RKO (cell line): ENCODE measurements at regions not wholly inside any gene's neighbourhood (a gene's known extent, or its start where the extent isn't known, plus 50 kb on each side); places are given as distances from the start of the nearest gene placed in this dataset.
A peak's percentile ranks its signal among the peaks of the same experiment; 100 is the strongest.
"Not testable (repeated sequence)": the region's sequence is repeated elsewhere in the genome, so short reads cannot be mapped to it uniquely, and the experiment has no call there.

Experiments
- DNase-seq: peaks from one replicate; pipeline ENCODE4 v3.0.0-alpha.2; 2016; ENCODE audit warnings: low spot score

DNA sequence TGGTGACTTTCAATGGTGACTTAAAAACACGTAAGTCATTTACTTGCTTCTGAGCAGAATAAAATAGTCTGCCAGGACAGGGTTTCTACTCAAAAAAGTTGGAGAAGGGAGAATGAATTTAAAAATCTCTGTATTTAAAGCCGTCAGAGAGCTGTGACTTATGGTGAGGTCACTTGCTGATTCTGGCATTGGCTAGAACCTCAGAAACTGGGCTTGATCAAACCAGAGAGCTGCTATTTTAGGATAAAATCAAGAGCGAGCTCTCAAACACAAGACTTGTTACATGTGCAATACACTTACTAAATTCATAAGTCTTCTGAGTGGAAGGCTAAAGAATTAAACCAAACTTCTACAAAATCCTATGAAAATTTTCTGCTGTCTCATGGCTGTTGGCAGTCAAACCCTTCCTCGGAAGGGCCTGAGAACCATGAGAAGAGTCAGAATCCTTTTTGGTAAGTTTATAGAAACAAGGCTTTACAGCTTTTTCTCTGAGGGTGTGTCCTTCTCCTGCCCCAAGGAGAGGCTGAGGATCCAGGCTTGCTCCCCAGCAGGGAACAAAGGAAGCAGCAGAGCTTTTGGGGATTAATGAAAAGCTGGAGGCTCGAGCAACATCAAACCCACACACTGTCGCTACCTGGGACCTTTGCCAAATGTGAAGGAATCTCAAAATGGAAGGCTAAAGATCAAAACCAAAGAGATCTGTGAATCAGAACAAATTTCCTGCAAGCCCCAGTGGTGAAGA is 816.4 kb downstream of the SOCS6 start:
- DNase-seq, result peak; percentile 14

DNA sequence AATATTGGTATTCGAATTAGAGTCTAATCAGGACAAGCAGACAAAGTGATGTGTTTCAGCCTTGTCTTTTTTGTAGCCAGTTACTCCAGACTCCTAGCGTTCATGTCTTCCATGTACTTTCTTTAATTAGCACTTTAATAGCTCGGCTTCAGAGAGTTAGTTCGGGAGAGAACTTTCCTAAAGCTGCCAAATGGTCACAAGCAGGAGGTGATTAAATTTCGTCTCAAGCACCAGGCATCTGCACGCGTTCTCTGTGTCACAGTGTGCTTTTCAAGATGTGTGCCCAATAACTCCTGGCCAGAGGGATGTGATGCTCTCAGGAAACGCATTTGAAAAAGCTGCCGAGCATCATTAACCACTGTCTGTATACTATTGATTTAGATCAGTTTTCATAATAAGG is 790.8 kb downstream of the SOCS6 start:
- DNase-seq, result no peak

DNA sequence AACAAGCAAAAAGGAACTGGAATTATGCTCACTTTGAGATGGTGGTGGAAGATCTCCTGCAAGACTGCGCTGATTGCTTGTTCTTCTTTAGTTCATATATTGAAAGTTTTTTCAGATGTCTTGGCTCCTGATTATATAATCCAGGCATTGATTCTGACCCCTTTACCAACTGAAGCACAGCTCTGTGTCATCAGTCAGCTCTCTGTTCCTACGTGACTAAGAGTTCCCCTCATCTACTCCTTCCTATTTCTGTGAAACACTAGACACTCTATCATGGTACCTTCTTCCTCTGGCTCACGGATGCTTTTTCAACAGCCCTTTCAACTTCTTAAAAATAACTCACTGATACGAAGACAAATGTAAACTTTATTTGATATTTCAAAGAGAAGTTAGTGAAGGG is 788.6 kb downstream of the SOCS6 start:
- DNase-seq, result no peak

DNA sequence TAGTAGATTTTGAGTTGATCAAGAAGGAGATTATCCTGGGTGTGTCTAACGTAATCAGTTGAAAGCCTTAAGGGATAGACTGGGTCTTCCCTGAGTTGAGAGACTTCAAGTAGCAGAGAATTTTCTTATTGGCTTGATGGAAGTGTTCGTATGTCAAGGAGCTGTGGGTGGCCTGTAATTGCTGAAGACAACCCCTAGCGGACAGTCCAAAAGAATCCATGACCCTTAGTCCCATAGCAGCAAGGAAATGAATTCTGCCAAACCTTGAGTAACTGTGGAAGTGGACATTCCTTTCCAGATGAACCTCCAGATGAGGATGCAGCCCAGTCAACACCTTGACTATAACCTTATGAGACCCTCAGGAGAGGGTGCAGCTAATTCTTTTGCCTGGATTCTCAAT is 786.3 kb downstream of the SOCS6 start:
- DNase-seq, result no peak

DNA sequence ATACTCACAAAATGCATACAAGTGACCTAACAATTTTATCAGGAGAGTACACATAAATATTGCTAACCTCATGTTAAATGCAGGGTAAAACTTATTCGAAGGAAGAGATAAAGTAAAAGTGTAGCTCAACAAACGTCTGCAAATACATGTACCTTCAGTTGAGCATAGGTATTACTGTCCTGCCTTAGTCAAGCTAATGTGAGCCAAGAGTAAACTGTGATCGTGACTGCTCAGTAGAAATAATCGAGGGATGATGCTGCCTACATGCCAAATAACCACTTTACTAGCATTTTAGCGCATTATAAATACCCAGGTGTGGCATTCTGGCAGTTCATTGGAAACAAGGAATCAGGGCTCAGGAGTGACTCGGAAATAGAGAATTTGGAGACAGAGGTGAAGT is 779.5 kb downstream of the SOCS6 start:
- DNase-seq, result no peak

DNA sequence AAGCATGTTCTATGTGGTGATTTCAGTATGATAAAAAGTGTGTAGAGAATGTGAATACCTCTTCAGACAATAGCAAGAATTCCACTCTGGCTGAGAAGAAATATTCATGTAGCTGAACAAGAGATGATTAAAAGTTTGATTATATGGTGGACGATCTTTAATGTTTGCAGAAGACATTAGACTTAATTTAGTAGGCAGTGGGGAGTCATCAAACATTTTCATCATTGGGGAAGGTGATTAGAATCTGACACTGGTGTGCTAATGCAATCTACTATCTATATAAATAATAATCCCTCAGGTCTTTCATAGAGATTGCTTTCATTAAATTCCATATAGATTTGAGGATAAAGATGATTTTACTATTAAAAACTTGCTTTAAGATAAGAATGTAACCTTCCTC is 761.0 kb downstream of the SOCS6 start:
- no peak for DNase-seq

DNA sequence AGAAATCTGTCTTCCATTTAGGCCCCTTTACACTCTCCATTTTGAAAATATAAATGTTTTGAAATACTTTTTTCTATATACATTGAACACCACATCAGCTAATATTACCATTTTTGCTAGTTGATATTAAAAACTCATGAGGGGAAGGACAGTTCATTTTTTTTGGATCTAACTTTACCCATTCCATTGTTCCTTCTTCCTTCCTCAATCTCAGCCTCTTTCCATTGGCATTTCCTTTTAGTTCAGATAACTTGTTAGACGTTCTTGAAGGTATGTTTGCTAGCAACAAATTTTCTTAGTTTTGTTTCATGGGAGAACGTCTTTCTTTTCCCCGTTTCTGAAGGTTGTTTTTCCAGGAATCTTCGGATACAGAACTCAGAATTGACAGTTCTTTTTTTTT is 759.0 kb downstream of the SOCS6 start:
- no peak for DNase-seq

DNA sequence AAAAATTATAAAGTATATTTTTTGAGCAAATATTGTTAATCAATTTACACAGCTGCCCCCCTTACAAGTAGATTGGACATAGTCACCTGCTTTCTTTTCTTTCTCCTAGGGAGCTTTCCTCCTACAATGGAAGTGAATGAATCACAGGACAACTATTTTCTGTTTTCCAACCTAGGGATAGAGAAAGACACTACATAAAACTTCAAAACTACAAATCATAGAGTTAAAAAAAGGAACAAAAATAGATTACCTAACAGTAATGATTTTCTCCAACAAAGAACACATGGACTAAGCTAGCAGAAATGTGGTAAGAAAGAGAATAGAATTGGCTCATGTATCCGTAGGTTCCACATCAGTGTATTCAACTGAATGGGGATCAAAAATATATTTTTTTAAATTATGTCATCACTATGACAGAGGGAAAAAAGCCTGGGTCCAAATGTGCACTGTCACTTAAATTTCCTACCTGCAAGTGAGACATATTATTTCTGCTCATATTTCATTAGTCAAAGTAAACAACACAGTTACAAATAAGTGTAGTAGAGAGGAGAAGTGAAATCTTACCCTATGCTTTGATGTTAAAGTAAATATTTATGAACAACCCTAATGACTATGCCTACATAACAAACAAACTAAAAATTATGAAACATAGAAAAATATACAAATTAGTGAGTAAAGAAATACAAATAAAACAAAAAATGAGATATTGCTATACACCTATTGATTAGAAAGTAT is 756.7 kb downstream of the SOCS6 start:
- no peak for DNase-seq

DNA sequence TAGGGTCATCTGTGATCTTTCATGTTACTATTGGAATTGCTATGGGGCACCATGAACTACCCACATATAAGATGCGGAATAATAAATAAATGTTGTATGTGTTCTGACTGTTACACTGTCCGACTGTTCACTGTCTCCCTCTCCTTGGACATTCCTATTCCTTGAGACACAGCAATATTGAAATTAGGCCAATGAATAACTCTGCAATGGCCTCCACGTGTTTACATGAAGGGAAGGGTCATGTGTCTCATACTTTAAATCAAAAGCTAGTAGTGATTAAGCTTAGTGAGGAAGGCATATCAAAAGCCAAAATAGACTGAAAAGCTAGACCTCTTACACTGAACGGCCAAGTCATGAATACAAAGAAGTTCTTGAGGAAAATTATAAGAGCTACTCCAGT is 751.3 kb downstream of the SOCS6 start:
- no peak for DNase-seq

DNA sequence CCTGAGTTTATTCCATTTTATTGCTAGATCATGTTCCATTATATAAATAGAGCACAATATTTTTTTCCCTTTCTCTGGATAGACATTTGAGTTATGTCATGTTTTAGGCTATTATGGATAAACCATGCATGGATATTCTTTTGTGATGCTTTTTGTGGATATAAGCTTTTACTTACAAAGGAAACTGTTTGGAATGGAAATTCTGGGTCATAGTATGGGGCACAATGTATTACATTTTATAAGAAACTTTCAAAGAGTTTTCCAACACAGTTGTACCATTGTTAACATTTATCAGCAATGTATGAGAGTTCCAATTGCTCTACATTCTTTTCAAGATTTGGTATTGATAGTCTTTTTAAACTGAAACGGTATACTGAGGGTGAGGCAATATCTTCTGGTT is 749.4 kb downstream of the SOCS6 start:
- no peak for DNase-seq

DNA sequence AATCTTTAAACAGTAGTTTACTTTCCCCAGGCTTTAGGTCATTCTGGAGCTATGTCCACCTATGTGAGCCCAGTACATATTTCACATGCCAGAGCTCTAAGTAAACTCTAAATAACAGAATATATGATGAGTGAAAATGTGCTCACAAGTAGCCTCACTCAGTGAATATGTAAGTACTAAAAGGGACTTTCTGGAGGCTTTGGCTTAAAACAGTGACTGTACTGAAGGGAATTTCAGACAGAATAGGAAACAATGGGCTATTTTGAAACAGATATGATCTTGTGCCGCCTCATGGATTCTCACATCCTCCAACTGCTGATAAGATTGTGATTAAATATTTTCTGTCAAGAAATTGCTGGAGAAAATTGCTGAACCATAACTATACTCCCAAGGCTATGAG is 747.9 kb downstream of the SOCS6 start:
- no peak for DNase-seq

DNA sequence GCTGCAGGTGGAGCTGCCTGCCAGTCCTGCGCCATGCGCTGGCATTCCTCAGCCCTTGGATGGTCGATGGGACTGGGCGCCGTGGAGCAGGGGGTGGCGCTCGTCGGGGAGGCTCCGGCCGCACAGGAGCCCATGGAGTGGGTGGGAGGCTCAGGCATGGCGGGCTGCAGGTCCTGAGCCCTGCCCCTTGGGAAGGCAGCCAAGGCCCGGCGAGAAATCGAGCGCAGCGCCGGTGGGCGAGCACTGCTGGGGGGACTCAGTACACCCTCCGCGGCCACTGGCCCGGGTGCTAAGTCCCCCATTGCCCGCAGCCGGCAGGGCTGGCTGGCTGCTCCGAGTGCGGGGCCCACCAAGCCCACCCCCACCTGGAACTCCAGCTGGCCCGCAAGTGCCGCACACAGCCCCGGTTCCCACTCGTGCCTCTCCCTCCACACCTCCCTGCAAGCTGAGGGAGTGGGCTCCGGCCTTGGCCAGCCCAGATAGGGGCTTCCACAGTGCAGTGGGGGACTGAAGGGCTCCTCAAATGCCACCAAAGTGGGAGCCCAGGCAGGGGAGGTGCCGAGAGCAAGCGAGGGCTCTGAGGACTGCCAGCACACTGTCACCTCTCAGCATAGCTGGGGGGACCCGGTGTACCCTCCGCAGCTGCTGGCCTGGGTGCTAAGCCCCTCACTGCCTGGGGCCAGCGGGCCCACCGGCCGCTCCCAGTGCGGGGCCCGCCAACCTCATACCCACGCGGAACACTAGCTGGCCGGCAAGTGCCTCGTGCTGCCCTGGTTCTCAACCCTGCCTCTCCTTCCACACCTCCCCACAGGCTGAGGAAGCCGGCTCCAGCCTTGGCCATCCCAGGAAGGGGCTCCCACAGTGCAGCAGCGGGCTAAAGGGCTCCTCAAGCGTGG is 742.7 kb downstream of the SOCS6 start:
- DNase-seq, result not testable (repeated sequence)

DNA sequence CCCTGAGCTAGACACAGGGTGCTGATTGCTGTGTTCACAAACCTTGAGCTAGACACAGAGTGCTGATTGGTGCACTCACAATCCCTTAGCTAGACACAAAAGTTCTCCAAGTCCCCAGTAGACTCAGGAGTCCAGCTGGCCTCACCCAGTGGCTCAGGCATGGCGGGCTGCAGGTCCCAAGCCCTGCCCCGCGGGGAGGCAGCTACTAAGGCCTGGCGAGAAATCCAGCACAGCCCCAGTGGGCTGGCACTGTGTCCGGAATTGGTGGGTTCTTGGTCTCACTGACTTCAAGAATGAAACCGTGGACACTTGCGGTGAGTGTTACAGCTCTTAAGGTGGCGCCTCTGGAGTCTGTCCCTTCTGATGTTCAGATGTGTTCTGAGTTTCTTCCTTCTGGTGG is 741.2 kb downstream of the SOCS6 start:
- DNase-seq, result not testable (repeated sequence)

DNA sequence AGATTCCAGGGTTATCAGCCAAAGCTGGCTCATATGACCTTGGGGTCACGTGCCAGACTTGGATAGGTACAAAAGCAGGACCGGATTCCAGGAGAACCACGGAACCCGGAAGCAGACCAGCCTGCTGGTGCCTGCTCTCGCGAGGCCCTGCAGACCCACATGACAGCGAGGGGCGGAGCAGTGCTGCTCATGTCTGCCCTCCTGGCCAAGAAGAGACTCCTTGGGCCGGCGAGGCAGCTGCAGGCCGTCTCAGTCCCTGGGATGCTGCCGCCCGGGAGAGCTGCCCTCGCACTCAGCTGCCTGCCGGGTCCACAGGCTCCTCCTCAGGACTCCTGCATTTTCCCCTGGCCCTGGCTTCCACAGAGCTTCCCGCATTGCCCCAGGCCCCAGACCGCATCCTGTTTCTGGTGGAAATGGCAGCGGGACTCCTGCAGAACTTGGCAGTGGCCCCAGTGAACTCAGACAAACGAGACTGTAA is 739.5 kb downstream of the SOCS6 start:
- DNase-seq, result no peak

DNA sequence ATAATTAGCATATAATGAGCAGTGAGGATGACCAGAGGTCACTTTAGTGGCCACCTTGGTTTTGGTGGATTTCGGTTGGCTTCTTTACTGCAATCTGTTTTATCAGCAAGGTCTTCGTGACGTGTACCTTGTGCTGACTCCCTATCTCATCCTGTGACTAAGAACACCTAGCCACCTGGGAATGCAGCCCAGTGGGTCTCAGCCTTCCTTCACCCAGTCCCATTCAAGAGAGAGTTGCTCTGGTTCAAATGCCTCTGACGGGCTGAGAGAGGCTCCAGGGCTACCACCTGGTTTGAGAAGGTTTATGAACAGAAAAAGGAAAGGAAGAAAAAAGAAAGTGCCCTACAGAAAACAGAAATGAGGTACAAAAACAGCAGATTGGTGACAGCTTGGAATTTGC is 738.7 kb downstream of the SOCS6 start:
- DNase-seq, result no peak

DNA sequence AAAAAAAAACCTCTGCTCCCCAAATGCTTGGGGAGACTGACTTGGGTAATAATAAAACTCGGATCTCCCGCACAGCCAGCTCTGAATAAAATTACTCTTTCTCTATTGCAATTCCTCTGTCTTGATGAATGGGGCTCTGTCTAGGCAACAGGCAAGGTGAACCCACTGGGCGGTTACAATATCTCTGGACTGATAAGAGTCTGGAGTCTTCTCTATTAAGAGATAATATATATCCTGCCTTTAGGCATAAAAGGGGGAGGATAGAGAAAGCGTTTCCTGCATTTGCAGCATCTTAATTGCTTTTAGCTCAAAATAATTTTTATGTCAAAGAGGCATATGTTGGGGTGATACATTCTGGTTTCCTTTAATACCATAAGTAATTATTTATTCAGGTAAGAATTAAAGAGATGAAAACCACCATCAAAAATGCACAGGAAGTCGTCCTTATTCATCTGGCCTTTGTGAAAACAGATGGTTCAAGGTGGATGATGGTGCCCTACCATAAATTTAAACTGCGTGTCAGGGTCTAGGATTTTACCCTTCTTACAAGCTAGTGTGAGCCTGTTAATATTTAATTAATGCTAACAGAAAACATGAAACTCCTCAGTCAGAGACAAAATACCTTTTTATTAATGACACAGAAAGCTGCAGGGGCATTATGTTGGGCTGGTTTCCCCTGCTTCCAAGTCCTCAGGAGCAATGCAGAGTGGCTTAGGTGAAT is 736.8 kb downstream of the SOCS6 start:
- no peak for DNase-seq

DNA sequence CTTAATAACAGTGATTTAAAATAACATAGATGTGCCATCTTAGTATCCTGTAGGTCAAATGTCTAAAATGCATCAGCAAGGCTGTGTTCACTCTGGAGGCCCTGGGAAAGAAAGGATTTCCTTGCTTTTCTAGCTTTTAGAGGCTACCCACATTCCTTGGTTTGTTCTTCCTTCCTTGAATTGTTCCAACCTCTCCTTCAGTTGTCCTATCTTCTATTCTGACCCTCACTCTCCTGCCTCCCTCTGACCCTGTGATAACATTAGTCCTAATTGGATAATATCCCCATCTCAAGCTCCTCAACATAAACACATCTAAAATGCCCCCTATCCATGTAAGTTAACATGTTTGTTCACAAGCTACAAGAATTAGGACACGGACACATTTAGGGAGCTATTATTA is 733.5 kb downstream of the SOCS6 start:
- DNase-seq, result no peak

DNA sequence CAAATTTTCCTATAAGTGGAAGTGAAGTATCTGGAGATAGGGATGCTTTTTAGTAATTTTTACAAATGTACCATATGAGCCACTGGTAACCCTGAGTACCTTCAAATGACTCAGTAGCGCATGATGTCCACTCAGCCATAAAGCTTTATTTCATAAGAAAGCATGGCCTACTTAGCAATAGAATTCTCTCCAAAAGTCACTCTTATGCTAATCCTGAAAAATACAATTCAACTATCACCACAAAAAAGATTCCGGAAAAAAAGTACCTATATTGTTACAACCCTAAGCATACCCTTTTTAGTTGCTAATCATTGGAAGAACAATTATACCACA is 732.2 kb downstream of the SOCS6 start:
- no peak for DNase-seq

DNA sequence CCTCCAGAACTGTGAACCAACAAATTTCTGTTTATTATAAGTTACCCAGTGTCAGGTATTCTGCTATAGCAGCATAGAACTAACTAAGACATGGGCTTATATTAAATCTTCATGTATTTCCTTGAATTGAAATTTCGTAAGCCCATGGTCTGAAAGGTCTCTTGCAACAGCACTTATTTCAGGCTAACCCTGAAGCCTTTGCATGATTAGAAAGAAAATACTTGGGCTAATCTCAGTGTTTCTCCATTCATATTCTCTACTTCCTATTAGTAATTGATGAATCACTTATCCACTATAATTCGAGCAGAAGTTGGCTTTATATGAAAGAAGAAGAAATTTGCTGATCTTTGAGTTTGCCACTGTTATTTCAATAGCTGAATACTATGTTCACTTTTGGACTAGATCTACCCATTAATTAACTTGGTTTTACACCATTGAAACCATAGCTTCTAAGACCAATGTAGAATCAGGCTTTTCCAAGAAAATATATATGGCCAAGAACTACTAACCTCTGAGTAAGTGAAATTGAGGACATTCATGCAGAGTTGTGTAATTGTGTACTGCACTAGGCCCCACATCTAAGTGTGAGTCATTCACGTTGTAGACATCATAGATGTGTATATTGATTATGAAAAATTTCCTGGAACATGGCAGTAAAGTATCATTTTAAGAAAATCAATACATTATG is 731.6 kb downstream of the SOCS6 start:
- no peak for DNase-seq

DNA sequence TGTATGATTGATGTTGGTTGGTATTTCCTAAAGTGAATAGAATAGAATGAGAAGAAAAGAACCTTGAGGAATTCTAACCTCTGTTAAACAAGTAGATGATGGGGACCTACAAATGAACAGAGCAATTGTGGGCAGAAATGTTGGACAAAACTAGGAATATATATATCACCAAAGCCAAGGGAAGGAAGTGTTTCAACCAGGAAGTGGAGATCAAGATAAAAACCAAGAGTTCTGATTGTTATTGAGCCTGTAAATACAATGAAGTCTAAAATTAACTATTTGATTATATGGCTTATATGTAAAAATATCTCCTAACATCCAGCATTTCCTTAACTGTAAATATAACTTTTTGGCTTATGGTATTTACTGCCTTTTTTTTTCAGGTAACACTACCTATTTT is 730.0 kb downstream of the SOCS6 start:
- DNase-seq, result no peak

DNA sequence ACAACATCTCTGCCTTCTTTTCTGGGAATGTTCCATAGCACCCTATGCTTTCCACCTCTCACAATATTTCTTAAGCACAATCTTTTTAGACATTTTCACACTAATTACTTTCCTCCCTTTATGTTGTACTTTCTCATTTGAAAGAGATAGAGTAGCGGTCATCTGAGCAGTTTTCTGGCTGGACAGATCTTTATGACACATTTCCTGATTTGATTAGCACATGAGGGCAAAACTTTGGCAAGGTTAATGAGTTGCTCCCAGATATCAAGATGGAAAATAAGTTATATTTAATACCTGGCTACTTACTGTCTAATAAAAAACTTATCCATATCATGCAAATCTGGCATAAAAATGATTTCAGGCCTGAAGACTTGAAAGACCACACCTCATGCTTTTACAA is 723.9 kb downstream of the SOCS6 start:
- DNase-seq, result no peak

DNA sequence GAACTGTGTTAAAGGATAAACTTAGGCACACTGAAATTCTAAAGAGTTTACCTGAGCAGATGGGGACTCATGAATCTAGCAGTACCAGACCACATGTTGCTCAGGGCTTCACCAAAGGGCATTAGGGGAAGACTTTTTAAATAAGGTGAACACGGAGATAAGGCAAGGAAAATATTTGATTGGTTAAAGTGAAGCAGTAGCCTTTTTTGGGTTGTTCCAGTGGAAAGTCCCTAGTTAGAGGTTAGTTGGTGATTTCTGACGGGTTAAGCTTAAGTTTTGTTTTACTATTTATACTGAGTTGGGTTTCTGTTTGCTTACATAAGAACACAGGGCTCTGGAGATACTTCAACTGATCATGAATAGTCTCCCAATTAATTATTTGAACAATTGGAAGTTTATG is 722.5 kb downstream of the SOCS6 start:
- no peak for DNase-seq
